Inflammatory macrophage treated with lipopolysaccharide for 1 hour (primary cell): ENCODE measurements at regions not wholly inside any gene's neighbourhood (a gene's known extent, or its start where the extent isn't known, plus 50 kb on each side); places are given as distances from the start of the nearest gene placed in this dataset.

Source experiments
- DNase-seq, 2 donors: peaks; one replicate each; pipeline ENCODE4 v3.0.0-alpha.2; 2020 to 2022

DNA sequence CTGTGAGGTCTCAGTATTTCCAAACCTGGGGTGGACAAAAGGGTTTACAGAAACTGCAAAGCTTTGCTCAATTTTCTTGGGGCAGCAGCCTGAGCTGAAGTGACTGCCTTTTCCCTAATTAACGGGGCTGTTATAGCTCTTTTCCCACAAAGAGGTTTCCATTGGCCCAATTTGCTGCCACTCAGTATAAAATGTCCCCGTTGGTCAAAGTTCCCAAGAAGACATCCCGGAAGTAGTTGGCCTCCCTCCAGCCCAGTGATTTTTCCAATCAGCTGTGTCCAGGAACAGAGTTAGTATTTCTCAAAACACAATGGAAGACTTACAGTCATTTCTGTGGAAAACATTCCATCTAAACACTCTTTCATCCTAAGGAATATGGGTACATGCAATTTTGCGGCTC is 643.6 kb downstream of the ACTL7B start:
- DNase-seq = no peak

DNA sequence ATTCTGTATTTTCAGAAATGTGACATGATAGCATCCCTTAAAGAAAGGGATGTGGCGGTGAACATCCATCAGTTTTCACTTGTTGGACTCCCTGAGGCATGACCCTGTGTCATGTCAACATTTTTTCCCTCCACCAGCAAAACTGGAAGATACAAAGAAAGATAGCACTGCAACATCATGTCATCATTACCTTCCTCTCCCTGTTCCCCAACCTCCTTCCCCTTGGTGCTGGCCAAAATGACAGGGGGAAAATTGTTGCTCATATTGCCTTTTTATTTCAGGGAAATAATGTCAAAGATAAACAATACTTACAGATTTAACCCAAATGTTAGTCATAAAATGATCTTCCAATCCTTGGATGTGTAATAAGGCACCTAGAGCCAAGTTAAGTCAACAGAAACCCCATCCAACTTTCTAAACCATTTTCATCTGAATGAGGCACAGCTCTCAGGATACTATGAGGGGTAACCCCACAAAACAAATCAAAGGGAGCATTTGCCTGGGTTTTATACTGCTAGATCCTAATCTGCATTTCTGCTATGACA is 644.3 kb downstream of the ACTL7B start:
- no peak for DNase-seq

DNA sequence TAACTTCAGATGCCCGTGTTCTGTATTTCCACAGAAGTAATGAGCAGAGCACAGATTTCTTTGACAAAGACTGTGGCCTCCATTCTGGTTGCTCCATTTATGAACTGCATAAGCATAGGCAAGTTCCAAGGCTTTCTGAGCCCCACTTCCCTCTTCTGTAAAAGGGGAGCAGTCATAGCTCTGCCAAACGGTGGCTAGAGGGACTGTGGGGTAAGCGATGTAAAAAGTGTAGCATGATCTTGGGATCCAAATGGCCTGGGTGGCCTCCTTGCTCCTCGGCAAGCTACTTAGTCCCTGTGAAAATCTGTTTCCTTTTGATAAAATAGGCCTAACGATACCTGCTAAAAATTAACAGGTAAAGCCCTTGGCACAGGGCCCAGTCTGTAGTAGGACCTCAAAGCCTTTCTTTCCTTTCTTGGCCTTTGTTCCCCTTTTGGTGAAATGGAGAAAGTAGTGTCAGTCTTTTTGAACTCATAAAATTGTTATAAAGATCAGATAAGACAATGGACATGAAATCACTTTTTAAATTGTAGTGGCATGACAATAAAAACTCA is 646.6 kb downstream of the ACTL7B start:
- no peak for DNase-seq

DNA sequence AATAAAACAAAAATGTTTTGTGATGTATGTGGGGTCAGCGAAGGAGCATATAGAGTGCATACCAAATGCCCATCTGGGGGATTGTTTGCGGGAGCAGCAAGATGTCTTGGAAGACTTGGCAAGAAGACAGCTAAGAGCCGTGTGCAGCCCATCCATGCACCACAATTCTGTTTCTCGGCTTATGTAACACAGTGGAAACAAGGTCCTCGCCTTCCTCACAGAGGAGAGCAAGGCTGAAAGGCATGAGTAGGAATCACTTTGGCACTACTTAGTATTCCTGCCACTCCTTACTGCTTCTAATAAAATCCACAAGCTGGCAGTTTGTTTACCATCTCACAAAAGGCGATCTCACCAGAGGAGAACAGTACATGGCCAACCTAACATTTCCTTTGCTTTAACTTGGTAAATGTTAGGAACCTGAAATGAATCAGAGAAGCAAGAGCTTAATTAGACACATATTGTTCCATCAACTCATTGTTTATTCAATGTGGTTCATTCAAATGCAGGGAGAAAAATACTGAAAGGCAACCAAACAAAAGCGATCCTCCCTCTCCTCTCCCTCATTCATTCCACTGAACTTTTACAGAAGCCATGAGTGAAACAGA is 648.1 kb downstream of the ACTL7B start:
- no peak for DNase-seq

DNA sequence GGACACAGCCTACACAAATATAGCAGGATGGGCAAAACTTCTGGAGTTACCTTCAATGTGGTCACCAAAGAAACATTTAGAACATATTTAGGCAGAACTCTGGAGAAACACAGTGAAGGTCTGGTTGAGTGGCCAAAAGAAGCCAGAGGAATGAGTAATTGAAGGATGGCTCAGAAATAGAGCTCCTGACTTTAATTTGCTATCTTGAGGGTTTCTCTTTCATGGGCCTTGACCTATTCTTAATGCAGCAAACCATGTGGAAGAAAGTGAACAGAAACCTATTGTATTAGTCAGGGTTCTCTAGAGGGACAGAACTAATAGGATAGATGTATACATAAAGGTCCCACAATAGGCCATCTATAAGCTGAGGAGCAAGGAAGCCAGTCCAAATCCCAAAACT is 650.5 kb downstream of the ACTL7B start:
- no peak for DNase-seq

DNA sequence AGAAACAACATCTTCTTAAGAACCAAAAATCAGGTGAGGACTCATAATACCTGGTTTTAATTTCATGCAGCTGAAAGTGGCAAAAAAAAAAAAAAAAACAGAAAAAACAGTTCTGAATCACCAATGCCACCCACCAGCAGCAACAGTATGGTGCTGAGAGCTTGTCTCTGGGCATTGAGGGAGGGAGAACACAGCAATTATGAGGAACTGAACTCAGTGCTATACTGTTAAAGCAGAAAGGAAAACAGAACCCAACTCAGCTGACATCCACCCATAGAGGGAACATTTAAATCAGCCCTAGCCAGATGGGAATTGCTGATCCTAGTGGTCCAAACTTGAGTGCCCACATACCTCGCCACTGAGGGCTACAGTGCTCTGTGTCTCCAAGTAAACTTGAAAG is 657.9 kb downstream of the ACTL7B start:
- DNase-seq = peak; percentile 54 to 67

DNA sequence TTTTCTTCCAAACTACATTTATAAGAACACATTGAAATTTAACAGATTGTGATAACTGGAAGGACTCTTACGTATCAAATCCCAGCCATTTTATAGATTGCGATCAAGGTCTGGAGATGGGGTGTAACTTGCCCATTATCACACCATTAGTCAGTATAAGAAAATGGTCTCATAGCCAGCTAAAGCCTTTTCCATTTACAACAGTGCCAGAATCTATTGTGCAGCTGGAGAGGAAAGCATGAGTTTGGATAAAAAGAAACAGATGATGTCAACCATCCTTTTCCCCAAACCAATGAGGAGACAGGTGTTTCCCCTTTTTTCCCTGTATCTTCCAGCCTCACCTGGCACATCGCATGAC is 658.8 kb downstream of the ACTL7B start:
- no peak for DNase-seq

DNA sequence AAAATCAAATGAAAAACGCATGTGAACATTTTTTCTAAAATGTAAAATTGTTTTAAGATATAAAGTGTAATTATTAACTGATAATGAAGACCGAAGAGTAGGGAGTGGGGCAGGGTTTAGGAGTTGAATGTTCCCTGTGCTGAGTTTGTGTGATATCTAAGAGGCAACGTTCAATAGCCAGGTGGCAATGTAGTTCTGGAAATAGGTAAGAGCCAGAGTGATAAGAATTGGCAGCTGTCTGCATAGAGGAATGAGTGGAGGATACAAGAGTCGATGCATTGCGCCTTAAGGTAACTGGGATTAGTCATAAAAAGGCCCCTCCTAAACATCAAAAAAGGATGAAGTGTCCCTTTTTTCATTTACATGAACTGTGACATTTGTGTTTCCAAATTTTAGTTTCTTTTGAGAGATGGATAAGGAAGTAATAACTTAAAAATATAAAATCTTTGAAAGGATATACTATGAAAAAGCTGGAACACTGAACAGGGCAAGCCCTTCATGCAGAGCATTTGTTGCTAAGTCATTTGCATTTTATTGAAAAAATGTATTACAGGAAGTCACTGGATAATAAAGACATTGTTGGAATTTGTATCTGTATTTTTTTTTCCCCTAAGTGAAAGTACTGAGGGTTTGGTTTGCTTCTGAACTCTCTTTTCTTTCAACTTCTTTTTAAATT is 659.3 kb downstream of the ACTL7B start:
- no peak for DNase-seq

DNA sequence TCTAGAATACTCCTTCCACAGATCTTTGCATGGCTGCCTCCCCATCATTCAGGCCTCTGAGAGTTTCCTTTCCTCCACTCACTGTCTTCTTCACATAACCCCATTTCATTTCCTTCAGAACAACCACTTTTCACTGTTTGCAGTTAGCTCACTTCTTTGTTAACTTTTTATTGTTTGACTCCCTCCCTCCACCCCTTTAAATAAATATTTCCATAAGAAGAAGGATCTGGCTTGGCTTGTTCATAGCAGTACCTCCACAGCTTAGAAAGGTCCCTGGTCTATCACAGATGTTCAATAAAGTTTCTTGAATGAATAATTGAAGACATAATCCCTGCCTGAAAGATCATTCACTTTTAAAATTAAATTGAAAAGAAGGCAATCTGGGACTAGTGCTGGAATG is 661.6 kb downstream of the ACTL7B start:
- DNase-seq = no peak

DNA sequence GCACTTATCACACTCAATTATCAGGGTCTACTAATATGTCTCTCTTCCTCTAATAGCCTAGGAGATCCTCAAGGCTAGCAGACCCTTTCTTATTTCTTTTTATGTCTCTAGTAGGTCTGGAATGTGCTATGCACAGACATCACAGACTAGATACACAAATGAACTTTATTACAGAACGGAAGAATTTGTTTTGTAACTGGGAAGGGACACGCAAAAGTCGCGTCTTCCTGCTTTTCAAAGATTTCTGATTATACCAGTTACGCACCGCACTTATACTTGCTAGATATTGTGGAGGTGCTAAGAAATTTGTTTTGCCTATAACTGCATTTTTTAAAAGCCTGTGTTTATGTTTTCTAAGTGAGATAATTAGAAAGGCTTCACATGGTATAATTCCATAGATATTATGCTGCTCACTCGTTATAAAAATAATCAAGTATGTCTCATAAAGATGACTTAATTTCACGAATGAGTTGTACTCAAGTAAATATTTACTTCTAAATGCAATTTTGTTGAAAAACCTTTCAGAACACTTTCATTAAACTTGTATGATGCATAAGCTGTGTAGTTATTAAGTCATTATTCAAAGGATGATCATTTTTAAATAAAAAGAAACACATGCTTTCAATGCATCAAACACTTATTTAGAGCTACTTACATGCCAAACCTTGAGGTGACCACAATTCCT is 662.6 kb downstream of the ACTL7B start:
- DNase-seq = no peak

DNA sequence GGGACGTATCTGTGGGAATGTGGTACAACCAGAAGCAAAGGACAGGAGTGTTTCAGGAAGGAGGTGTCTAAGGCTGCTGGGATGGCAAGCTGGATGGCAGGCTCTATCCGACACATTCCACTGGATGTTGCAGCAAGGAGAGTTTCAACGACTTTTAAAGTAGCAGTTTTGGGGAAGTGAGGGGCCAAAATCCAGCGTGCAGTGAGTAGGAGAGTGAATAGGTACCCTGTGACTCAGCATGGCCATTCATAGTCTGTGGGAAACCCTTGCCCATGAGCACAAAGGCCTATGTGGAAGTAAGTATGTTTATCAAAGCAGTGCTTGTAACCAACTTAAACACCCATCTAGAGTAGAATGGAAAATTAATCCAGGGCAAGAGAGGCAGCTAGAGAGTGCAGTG is 664.7 kb downstream of the ACTL7B start:
- DNase-seq = peak; percentile 55 to 57

DNA sequence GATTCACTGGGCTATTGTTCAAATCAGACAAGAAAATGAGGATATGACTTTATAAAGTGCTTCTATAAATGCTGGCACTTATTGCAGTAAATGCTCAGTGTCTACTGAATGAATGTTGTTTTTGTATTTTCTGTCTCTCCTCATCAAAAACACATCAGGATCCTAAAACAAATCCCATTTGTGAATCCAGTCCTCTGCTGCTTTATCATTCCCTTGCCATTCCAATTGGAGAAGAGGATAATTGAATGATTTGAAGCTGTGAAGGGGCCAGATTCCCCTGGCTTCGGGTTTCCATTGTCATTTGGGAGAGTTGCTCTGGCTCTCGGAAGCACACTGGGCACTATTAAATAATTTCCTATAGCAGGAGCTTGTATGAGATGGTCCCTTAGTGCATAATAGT is 666.8 kb downstream of the ACTL7B start:
- DNase-seq = no peak

DNA sequence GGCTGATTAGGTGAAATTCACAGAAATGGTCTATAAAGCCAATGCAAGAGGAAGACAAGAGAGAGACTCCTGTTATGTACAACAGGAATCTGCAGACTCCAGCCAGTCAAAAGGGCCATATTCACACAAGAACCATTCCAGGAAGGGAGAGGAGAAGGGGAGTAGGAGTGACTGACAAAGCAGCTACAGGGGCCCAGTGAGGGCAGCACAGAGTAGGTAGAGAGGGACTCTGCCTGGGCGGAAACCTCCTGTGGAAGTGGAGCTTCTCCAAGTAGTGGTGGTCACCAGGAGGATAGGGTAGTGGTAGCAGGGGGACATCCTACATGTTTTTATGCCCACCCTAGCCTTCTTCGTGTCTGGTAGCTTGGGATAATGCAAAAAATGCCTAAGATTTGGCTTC is 667.3 kb downstream of the ACTL7B start:
- DNase-seq = no peak

DNA sequence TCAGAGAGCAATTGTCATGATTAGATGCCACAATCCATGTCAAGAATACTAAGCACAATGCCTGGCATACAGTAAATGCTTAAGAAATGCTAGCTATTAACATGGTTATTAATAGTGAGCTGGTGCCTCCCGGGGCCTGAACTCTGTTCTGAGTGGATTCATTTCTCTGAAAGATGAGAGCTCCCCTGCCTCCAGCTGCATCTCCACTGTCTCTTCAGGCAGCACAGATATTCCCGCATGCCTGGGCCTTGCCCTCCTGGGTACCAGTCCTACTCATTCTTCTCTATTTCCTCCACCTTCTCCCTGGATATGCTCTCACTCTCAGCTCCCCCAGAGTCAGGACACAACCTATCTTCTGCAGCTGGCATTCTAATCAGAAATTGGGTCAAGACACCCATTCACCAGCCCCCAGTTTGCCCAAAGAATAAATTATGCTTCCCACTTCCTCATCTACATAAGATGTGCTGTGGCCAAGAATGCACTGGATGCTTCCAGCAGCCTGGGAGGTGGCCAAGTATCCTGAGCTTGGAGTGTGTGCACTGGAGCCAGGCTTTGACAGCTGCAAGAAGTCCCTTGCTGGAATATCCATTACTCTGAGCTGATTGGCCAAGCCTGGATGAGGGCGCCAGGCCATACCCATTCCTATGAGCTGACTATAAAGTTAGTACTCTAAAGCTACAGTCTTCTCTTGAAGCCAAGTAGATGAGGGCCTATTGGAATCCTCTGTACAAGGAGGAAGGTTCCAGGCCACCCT is 669.0 kb downstream of the ACTL7B start:
- no peak for DNase-seq

DNA sequence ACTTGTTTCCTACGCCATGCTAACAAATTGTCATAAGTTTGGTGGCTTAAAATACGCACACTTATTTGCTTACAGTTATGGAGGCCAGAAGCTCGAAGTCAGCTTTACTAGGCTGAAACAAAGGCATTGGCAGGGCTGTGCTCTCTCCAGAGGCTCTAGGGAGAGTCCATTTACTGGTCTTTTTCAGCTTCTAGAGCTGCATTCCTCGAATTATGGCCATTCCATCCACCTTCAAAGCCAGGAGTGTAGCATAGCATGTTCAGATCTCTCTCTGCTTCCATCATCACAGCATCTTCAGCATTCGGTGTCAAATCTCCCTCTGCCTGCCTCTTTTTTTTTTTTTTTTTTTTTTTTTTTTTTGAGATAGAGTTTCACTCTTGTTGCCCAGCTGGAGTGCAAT is 670.2 kb downstream of the ACTL7B start:
- DNase-seq = no peak

DNA sequence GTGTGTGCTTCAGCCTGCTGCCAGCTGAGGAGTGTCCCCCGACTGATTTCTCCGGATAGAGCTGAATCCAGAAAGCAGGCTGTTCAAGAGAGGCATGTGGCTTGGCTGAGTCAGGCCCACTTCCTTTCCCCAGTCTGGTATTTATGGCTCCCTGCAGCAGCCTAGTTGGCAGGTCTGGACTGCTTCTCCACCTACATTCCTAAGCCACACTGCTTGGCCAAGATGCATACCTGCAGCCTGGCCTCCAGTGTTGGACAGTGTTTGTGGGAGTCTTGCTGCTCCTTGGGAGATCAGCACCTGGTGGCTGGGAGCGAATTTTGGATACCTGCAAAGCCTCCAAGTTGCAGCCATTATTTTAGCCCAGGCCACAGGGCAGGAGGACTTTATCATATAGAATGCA is 670.8 kb downstream of the ACTL7B start:
- no peak for DNase-seq

DNA sequence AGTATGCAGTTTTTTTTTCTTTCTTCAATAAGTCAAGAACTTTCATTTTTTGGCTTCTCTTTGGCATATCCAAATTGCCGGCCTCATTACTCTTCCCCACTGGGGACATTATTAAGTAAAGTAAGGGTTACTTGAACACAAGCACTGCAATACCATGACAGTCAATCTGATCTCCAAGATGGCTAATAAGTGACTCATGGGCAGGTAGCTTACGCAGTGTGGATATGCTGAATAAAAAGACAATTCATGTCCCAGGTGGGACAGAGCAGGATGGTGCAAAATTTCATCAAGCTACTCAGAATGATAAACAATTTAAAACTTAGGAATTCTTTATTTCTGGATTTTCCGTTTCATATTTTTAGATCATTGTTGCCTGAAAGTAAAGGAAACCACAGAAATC is 671.8 kb downstream of the ACTL7B start:
- DNase-seq = no peak

DNA sequence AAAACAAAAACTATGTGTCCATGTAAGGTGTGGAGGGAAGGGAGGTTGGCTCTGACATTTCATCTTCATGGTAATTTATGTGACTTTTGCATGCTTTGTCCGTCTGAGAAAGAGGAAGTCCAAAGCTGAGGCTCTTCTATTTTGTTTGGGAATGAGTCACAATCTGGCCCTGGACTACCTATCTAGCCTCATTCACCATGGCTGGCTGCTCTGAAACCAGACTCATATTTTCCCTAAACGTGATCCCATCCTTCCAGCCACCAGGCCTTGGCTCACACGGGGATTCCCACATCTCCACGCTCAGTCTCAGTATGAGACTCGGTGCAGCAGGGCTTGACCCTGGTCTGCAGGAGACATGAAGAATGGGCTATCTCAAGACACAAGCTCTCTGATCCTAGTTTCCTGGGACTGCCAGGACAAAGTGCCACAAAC is 672.8 kb downstream of the ACTL7B start:
- DNase-seq = peak; percentile 41 to 54

DNA sequence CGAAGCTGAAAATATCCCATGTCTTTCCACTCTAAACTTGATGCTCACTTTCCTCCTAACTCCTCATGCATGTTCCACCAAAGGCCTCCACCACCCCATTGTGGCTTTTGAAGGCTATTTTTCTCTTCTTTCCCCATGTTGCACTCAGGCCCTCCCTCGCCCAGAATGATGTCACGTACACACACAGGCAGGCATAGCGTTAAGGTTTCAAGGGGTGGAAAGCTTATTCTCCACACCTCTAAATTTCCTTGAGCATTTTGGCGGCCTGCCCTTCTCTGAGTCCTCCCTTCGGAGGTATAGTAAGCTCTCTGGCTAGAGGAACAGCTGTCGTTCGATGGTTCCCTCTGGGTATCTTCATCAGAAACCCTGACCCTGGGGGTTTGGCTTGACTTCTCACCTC is 673.5 kb downstream of the ACTL7B start:
- DNase-seq = no peak

DNA sequence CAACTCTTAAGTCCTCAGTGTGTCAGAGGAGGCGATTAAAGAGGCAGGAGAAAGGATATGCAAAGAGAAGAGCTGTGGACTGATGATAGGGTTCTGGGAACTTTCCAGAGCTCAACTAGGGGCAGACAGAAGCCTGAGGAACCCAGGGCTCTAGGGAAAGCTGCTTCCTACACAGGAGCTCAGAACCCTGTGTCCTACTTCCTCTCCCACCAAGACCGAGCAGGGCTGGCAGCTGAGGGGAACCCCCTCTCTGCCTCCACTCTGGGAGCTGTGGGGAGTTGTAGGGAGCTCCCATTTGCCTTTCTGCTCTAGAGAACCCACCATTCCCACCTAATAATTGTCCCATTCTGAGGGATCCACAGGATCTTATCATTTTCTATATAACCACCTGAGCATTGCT is 674.3 kb downstream of the ACTL7B start:
- DNase-seq = peak; percentile 38 to 45

DNA sequence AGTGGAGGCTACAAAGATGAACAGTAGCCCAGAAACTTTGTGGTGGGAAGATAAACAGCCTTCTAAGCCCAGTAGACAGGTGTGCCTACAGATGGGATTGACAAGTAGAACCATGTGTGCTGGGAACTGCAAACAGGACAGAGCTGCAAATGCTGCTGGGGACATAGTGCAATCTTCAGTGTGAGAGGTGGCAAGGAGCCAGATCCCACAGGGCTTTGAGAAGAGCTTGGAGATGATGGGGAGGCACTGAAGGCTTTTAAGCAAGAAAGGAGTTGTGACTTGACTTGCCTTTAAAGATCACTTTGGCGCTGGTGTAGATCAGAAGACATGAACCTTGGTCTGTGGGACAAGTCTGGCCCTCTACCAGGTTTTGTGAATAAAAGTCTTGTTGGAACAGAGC is 675.2 kb downstream of the ACTL7B start:
- no peak for DNase-seq

DNA sequence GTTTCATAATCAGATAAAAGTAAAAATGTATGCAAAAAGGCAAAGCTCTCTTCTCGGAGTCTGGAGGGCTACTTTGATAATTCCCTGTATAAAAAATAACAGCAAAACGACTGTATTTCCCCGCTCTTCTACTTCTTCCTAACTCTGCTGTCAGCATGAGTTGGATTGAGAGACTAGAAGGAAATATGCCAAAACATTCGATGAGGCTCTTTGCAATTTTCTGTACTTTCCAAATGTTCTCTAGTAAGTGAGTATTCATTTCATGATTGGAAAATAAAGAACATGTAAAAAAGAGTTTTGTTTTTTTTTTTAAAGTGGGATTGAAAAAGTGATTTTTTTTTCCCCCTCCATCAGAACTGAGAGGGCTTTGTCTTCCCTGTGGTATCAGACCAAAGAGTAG is 677.5 kb downstream of the ACTL7B start:
- no peak for DNase-seq

DNA sequence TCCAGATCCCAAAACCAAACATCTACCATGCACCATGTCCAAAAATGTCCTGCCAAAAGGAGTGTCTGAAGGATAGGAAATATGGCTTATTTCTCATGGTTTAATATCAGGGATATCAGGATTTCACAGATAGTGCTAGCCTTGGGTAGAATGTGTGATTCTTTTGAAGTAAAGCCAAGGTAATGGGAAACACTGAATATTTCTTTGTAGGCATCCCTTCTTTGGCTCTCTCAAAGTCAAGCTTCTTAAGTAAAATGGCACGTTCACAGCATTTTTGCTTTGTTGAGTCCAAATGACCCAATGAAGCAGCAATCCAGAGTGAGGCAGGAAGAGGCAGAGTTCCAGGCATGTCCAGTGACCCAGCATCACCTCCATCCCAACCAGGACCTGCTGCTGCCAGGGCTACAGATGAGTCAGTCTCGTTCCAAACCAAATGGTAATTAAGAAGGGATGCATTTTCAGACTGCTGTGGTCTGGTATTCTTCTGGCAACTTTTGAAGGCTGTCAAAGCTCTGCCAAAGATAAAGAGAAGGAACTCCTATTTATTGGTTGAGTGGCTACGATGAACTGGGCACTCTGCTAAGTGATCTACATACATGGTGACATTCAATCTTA is 678.8 kb upstream of the KLF4 start:
- no peak for DNase-seq
